ENCODE measurements at regions not wholly inside any gene's neighbourhood (a gene's known extent, or its start where the extent isn't known, plus 50 kb on each side); places are given as distances from the start of the nearest gene placed in this dataset.
"Not testable (repeated sequence)": the region's sequence is repeated elsewhere in the genome, so short reads cannot be mapped to it uniquely, and the experiment has no call there.

DNA sequence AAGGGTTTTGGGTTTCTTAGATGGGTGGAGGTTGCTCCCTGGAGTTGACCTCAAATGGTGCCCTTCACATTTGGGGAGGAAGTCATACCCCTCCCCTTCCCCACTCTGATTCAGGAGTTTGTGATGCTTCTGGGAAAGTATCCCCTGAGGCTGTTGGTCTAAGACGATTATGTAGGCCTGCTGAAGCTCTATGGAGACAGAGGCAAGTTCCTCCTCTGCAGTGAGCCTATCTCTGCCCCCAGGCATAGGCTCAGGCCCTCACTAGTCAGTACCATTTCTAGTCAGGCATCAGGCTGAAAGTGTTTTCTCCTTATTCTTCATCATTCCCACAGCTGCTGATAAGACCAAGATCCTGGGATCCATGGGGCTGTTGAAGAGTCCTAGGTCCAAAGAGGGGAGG is 271.6 kb upstream of the NUDT12 start:
- no peak for DNase-seq

DNA sequence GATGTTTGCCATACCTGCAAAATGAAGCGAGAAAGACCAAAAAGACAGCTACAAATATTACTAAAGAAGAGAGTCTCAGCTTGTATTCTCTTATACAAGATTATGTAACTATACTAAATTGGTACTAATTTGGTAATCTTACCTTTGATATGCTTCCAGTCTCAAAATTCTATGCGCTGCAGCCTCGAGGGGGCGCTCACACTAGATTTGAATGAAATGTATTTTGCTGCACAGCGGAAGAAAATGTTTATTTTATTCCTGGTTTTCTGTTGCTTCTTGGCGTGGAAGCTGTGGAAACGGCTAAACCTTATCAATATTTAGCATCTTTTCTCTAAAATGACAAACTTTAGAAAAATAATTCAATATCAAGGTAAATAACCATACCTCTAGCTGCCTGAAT is 267.0 kb upstream of the NUDT12 start:
- no peak for DNase-seq

- no peak for DNase-seq
Observed at GRCh38 chr5:103827976-103828375, 265.4 kb upstream of the NUDT12 start.

DNA sequence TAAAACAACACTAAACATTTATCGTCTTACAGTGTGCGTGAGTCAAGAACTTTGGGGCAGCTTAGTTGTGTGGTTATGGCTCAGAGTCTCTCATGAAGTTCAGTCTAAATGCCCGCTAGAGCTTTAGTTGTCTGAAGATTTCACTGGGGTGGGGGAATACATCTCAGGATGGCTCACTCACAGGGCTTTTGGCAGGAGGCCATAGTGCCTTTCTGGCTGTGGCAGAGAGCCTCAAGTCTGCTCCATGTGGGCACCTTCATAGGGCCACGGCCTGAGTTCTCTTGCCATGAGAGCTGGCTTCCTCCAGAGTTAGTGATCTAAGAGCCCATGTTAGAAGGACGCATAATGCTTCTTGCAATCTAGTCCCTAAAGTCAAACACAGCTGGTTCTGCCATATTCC is 258.8 kb upstream of the NUDT12 start:
- no peak for DNase-seq

DNA sequence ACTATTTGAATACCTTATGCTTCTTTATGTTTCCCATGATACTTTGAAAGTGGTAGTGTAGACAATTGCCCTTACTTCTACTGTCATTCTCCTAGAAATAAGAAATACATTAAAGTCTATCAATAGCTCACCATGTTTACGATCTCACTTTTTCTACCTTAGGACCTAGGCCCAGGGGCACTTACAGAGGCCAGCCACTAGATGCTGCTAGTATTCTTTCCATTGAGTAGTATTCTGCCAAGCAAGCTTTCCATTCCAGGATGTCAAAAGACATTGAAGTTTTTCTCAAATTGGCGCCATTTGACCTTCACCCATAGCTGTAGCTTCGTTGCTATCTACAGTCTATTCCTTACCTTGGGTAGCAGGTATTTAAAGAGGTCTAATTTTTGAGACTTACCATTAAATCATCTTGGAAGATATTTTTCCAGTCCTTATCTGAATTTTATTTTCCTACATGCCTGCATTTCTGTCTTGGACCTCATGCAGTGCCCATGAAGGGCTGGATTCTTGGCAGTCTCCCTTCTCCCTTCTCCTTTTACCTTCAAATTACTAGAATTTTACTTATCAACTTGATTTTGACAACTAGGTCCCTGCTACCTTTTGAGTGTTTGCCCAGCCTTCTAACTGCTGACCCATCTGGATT is 246.0 kb upstream of the NUDT12 start:
- peak in 39 of 58 donors; percentile 0 to 69 (median 14) for DNase-seq

- no peak for DNase-seq
Observed at GRCh38 chr5:103804711-103805110, 242.1 kb upstream of the NUDT12 start.

- DNase-seq: no peak
Observed at GRCh38 chr5:103801681-103802080, 239.1 kb upstream of the NUDT12 start.

- DNase-seq: no peak
Observed at GRCh38 chr5:103800741-103801495, 238.3 kb upstream of the NUDT12 start.

- no peak for DNase-seq
Observed at GRCh38 chr5:103793595-103794182, 231.1 kb upstream of the NUDT12 start.

GRCh38 chr5:103785569-103785968 is 223.0 kb upstream of the NUDT12 start:
- no peak for DNase-seq

- DNase-seq: no peak
Observed at GRCh38 chr5:103783669-103784068, 221.1 kb upstream of the NUDT12 start.

DNA sequence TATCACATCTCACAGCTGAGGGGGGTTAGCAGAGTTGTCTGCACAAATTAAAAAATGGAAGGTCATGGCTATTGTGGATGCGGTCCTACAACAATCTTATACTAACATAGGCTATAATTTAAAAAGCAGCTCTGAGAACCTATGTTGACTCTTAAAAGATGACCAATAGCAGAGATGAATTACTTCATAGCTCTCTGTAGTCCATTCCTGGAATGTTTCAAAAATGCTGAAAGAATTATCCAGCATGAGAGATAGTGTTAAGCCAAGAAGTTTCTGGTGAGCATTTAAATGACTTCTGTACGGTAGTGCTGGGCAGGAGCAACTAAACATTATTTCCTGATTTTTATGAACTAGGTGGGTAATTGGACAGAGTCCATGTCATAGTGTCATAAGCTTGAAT is 218.2 kb upstream of the NUDT12 start:
- DNase-seq: no peak

GRCh38 chr5:103774721-103775120 is 212.1 kb upstream of the NUDT12 start:
- no peak for DNase-seq

GRCh38 chr5:103772248-103772647 is 209.7 kb upstream of the NUDT12 start:
- DNase-seq: no peak

GRCh38 chr5:103764403-103764802 is 201.8 kb upstream of the NUDT12 start:
- DNase-seq: no peak

- DNase-seq: no peak
Observed at GRCh38 chr5:103758996-103759395, 196.4 kb upstream of the NUDT12 start.

DNA sequence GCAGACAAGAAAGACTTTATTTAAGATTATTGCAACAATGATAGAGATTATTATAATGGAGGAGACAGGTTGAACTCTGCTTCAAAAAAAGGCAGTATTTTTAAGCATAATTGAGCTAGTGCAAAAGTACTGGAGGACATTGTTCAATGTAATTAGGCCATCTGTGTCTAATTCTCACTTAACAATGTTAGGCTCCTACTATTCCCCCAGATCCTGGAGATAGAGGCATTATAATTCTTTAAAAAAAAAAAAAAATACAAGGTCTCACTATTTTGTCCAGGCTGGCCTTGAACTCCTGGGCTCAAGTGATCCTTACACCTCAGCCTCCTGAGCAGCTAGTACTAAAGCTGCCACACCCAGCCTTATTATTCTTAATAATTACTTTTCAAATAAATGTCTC is 193.4 kb upstream of the NUDT12 start:
- DNase-seq: no peak

DNA sequence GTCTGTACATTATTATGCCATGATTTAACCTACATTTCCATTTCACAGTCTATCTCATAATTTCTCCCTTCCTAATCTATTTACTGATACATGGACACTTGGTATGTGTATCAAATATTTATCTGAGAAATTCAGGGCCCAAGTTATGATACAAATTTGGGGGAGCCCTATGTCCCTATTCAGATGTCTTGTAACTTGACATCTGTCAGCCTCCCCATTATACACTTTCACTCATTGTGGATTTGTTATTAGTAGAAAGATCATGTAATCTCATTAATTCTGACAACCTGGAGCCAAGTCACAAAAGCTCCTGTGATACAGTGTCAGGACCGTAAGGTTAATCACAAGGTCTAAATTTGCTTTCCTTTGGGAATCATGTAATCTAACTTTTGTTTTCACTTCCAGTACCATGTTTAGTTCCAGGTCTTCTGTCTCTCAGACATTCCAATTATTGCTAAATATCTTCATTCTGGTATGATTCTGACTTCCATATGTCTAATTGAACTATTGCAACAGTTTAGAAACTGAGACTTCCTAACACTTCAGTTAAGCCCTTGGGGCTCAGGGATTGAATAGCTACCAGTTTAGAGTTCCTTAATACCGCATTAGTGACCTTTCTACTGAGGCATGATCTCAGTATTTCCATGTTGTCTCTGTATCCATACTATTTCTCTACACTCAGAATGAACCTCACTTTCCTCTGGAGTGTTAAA is 182.9 kb upstream of the NUDT12 start:
- DNase-seq: no peak

DNA sequence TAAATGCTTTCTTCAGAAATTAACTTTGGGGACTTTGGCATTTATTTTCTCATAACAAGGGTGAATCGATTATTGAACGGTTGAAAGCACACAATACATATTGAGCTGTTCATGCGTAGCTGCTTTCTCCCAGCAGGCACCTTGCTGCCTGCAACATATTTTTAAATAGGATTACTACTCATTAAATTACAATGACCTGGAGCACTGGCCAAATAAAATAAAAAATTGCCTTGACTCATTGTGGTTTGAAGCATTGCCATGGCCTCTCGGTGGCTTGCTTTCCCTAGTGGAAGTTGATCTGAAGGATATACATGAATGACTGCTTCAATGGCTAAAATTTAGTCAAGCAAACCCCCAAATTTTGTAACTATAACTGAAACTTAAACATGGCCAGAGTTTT is 181.6 kb upstream of the NUDT12 start:
- no peak for DNase-seq

DNA sequence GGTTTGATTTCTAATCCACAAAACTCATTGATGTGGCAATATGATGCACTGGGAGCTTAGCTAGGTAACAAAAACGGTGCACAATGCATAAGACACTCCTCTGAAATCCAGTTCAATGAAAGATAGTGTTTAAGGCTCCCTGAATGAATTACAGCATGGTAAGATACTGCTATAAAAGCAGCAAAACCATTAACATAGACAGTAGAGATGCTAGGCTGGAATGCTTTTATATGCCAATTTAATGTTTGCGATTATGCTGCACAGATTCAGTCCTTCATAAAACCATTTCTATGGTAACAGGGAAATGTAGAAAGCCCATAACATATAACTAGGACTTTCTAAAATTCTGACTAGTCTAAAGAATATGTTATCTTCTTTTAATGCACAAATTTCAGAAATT is 180.8 kb upstream of the NUDT12 start:
- no peak for DNase-seq

GRCh38 chr5:103741984-103742383 is 179.4 kb upstream of the NUDT12 start:
- no peak for DNase-seq

GRCh38 chr5:103736343-103736742 is 173.8 kb upstream of the NUDT12 start:
- DNase-seq: not testable (repeated sequence)

Measured in anterior cingulate cortex (tissue), 58 donors.